ENCODE measurements at regions not wholly inside any gene's neighbourhood (a gene's known extent, or its start where the extent isn't known, plus 50 kb on each side); places are given as distances from the start of the nearest gene placed in this dataset.

DNA sequence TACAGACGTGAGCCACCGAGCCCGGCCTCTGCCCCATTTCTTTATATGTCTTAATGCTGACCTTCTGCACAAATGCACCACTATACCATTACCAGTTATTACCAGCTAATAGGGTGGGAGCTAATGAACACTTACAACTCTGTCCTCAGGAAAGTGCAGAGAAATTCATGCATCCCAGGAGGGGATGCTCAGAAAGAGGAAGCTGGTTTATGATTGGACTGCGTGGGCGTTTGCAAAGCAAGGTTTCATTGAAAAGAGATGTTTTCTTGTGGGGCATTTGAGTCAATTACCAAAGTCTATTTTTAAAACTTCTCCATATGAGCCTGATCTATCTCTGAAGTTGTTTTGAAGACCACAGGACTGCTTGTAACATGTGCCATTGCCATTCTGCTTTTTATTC is 417.7 kb upstream of the CELF2 start:
- TF ChIP-seq, protein P1, sequence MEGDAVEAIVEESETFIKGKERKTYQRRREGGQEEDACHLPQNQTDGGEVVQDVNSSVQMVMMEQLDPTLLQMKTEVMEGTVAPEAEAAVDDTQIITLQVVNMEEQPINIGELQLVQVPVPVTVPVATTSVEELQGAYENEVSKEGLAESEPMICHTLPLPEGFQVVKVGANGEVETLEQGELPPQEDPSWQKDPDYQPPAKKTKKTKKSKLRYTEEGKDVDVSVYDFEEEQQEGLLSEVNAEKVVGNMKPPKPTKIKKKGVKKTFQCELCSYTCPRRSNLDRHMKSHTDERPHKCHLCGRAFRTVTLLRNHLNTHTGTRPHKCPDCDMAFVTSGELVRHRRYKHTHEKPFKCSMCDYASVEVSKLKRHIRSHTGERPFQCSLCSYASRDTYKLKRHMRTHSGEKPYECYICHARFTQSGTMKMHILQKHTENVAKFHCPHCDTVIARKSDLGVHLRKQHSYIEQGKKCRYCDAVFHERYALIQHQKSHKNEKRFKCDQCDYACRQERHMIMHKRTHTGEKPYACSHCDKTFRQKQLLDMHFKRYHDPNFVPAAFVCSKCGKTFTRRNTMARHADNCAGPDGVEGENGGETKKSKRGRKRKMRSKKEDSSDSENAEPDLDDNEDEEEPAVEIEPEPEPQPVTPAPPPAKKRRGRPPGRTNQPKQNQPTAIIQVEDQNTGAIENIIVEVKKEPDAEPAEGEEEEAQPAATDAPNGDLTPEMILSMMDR (IDR thresholded peaks at IDR 0.05): no peak
- TF ChIP-seq POLR2AphosphoS5 (IDR thresholded peaks at IDR 0.05; ENCODE audit: insufficient read depth in 1 of 2, low read depth in 1 of 2): no peak
- TF ChIP-seq POLR2A (IDR thresholded peaks at IDR 0.05): no peak
